HepG2 (cell line): ENCODE measurements at regions not wholly inside any gene's neighbourhood (a gene's known extent, or its start where the extent isn't known, plus 50 kb on each side); places are given as distances from the start of the nearest gene placed in this dataset.

Experiments
- ATAC-seq: fragments of 200-7000 bp; cut with Tn5 transposase; 3 replicates; pipeline ENCODE4 v1.9.1; 2020; ENCODE audit warnings: mild to moderate bottlenecking, moderate library complexity
- BruUV-seq: library from RNA; stranded (reverse); fragments of 400-500 nt; replicated peaks from 2 replicates; lab custom pipeline; 2021; lab: Mats Ljungman, UMichigan
- CTCF ChIA-PET: fragments of 300-600 bp; formaldehyde crosslinking; extraction: SDS; loops from one replicate; lab custom pipeline; 2021; ENCODE audit warnings: low total read pairs, inconsistent platforms, low intra/inter-chr PET ratio; lab: Yijun Ruan, JAX
- POLR2A ChIA-PET: fragments of 350-600 bp; sonication (Branson Sonifier 250); formaldehyde crosslinking; loops from one replicate; lab custom pipeline; 2020; ENCODE audit warnings: antibody characterized with exemption, inconsistent platforms; lab: Yijun Ruan, JAX
- DNase-seq: peaks from one replicate; pipeline ENCODE4 v3.0.0-alpha.2; 2015; ENCODE audit warnings: low spot score
- FAIRE-seq: peaks from 3 replicates; lab custom pipeline; 2011; peaks lifted over from hg19 to GRCh38; lab: Jason Lieb, UNC
- H2AFZ ChIP-seq: one replicate; pipeline ENCODE4 v1.6.1; 2011; ENCODE audit warnings: low read length, inconsistent platforms
- H3K27ac ChIP-seq: fragments of 300-600 bp; 3 replicates; pipeline ENCODE4 v1.8.0; 2011; ENCODE audit warnings: mixed run types, mild to moderate bottlenecking, mixed read lengths, low read length, inconsistent platforms; ENCODE audit not compliant: insufficient read depth; ENCODE audit errors: extremely low read length
- H3K27me3 ChIP-seq, 2 experiments: fragments of 200-600 bp in 1 of 2; 2 replicates in 1 of 2; 3 replicates in 1 of 2; pipeline versions ENCODE4 v1.6.0 to v1.8.0; 2011; ENCODE audit warnings: low read length in 2 of 2, mild to moderate bottlenecking in 2 of 2, moderate library complexity in 2 of 2, inconsistent platforms in 1 of 2; ENCODE audit not compliant: insufficient read depth in 2 of 2, control insufficient read depth in 1 of 2
- H3K36me3 ChIP-seq, 2 experiments: fragments of 200-600 bp in 1 of 2; replicated peaks in 1 of 2; 2 replicates in 1 of 2; 3 replicates in 1 of 2; pipeline versions ENCODE4 v1.5.1 to v1.8.0; 2011; ENCODE audit warnings: low read length in 2 of 2, inconsistent platforms in 1 of 2; ENCODE audit not compliant: insufficient read depth in 2 of 2, control insufficient read depth in 1 of 2
- H3K4me1 ChIP-seq: 2 replicates; pipeline ENCODE4 v1.5.1; 2012; ENCODE audit warnings: low read length, inconsistent platforms; ENCODE audit not compliant: insufficient read depth
- H3K4me2 ChIP-seq: 2 replicates; pipeline ENCODE4 v1.6.0; 2011; ENCODE audit warnings: low read depth, low read length, inconsistent platforms
- H3K4me3 ChIP-seq, 3 experiments: fragments of 200-600 bp in 1 of 3; sonication (generic), shearing (Covaris generic) in 1 of 3; replicated peaks in 1 of 3; 2 replicates each; pipeline ENCODE4 v1.5.1; 2011 to 2016; ENCODE audit warnings: low read length in 3 of 3, inconsistent platforms in 2 of 3, low read depth in 2 of 3, mild to moderate bottlenecking in 2 of 3, control low read depth in 1 of 3, mixed read lengths in 1 of 3; ENCODE audit not compliant: insufficient read depth in 1 of 3
- H3K79me2 ChIP-seq: one replicate; pipeline ENCODE4 v1.6.1; 2011; ENCODE audit warnings: low read length, inconsistent platforms; ENCODE audit not compliant: insufficient read depth
- H3K9ac ChIP-seq: 2 replicates; pipeline ENCODE4 v1.6.0; 2011; ENCODE audit warnings: mild to moderate bottlenecking, low read depth, low read length, inconsistent platforms; ENCODE audit not compliant: insufficient read depth
- H3K9me3 ChIP-seq: 2 replicates; pipeline ENCODE4 v1.5.1; 2012; ENCODE audit warnings: mild to moderate bottlenecking, low read length
- H4K20me1 ChIP-seq: 2 replicates; pipeline ENCODE4 v1.6.0; 2011; ENCODE audit warnings: inconsistent platforms, mild to moderate bottlenecking, low read length, moderate library complexity; ENCODE audit not compliant: insufficient read depth
- AHR ChIP-seq: IDR thresholded peaks from 2 replicates; pipeline ENCODE4 v1.6.1; 2018; ENCODE audit warnings: missing genetic modification reagents, missing compliant biosample characterization
- BCL6 ChIP-seq: IDR thresholded peaks from 2 replicates; pipeline ENCODE4 v1.6.1; 2016; ENCODE audit warnings: missing genetic modification reagents, missing compliant biosample characterization
- CENPBD1 ChIP-seq: sonication (generic); formaldehyde crosslinking; IDR thresholded peaks from 2 replicates; pipeline ENCODE4 v1.8.0; 2022; ENCODE audit warnings: missing genetic modification reagents, low read depth, mild to moderate bottlenecking, borderline replicate concordance
- CENPX ChIP-seq: sonication (generic); formaldehyde crosslinking; IDR thresholded peaks from 2 replicates; pipeline ENCODE4 v1.9.0; 2021; ENCODE audit warnings: mild to moderate bottlenecking, missing genetic modification reagents, moderate library complexity
- ELF1 ChIP-seq: sonication (generic); formaldehyde crosslinking; IDR thresholded peaks from 2 replicates; pipeline ENCODE4 v1.4.0; 2020; ENCODE audit warnings: missing genetic modification reagents
- KLF16 ChIP-seq, 2 experiments: sonication (generic) in 1 of 2; formaldehyde crosslinking in 1 of 2; IDR thresholded peaks; 2 replicates each; pipeline versions ENCODE4 v1.6.1 to v1.8.0; 2016 to 2023; ENCODE audit warnings: missing genetic modification reagents in 2 of 2, missing compliant biosample characterization in 1 of 2
- NFKBIZ ChIP-seq: IDR thresholded peaks from 2 replicates; pipeline ENCODE4 v1.6.1; 2018; ENCODE audit warnings: missing genetic modification reagents, missing compliant biosample characterization
- PHB2 ChIP-seq: fragments of 450-650 bp; IDR thresholded peaks from 2 replicates; pipeline ENCODE4 v1.6.1; 2018; ENCODE audit not compliant: partially characterized antibody
- PREB ChIP-seq: sonication (generic); formaldehyde crosslinking; IDR thresholded peaks from 2 replicates; pipeline ENCODE4 v1.4.0; 2020; ENCODE audit warnings: missing genetic modification reagents
- RFX5 ChIP-seq: IDR thresholded peaks from 2 replicates; pipeline ENCODE4 v1.6.1; 2011; ENCODE audit warnings: low read depth, low read length, improper control_type of control experiment
- SNAPC2 ChIP-seq: sonication (generic); formaldehyde crosslinking; IDR thresholded peaks from 2 replicates; pipeline ENCODE4 v1.8.1; 2022; ENCODE audit warnings: mild to moderate bottlenecking, missing genetic modification reagents
- SPEN ChIP-seq: sonication (generic); formaldehyde crosslinking; IDR thresholded peaks from 2 replicates; pipeline ENCODE4 v1.5.1; 2020; ENCODE audit warnings: low read depth, mild to moderate bottlenecking, missing genetic modification reagents
- ZNF234 ChIP-seq: sonication (generic); formaldehyde crosslinking; conservative IDR thresholded peaks from 2 replicates; pipeline ENCODE4 v1.5.1; 2020; ENCODE audit warnings: mild to moderate bottlenecking, missing genetic modification reagents
- ZNF383 ChIP-seq: sonication (generic); formaldehyde crosslinking; IDR thresholded peaks from 2 replicates; pipeline ENCODE4 v1.4.0; 2020; ENCODE audit warnings: missing genetic modification reagents, mild to moderate bottlenecking, borderline replicate concordance
- ZNF512 ChIP-seq: sonication (generic); formaldehyde crosslinking; IDR thresholded peaks from 2 replicates; pipeline ENCODE4 v1.4.0; 2020; ENCODE audit warnings: mild to moderate bottlenecking, missing genetic modification reagents
- ZNF670 ChIP-seq: sonication (generic); formaldehyde crosslinking; IDR thresholded peaks from 2 replicates; pipeline ENCODE4 v1.8.0; 2022; ENCODE audit warnings: mild to moderate bottlenecking, missing genetic modification reagents, borderline replicate concordance
- ZNF780A ChIP-seq: sonication (generic); formaldehyde crosslinking; IDR thresholded peaks from 2 replicates; pipeline ENCODE4 v1.8.0; 2022; ENCODE audit warnings: mild to moderate bottlenecking, missing genetic modification reagents, moderate library complexity
- WGBS: methylation state at CpG from one replicate; pipeline ENCODE4 v1.1.6; 2017; ENCODE audit warnings: low lambda C conversion rate; 5-methylcytosine and 5-hydroxymethylcytosine counted together
- in situ Hi-C: cut with HindIII; loops from 2 replicates; pipeline ENCODE4 v1.10.0; 2017; ENCODE audit warnings: low pct_unique_long_range_greater_than_20kb; ENCODE audit not compliant: extremely low pct_ligation_motif_present
- intact Hi-C: fragments of 100-400 bp; cut with micrococcal nuclease; formaldehyde crosslinking; loops from one replicate; pipeline ENCODE4 v1.10.0; 2022; ENCODE audit not compliant: unreplicated experiment
- TF ChIP-seq, protein P1 (sequence below): sonication (generic); formaldehyde crosslinking; IDR thresholded peaks from 2 replicates; pipeline ENCODE4 v1.4.0; 2020; ENCODE audit warnings: missing genetic modification reagents, borderline replicate concordance

DNA sequence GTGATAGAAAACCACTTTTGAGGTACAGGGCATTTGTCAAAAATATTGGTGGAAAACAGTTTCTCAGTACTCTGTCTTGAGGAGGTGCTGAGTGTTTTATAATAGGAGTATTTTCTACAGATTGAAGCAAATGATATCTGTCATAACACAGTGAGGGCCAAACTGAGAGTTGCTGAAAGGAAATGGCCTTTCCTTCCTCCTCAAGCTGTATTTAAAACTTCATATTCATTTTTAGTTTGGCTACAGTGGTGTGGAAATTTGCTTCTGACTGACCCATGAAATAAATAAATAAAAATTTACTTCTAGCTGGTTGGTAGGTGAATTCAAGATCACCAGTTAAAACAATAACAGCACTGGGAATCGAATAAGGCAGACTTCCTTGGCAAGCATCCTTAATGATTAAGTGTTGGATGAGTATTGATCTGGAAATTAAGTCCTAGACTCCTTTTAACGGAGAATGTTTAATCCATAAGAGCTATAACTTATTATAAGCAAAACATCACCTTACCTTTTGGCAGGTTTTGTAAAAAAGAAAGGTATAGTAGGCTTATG is 828.6 kb upstream of the CITED2 start:
- H3K36me3 ChIP-seq, result no peaks in the 10 kb centered on the region
- FAIRE-seq, result no peak
- no peak overlapping the region for H3K4me3 ChIP-seq
- no peak overlapping the region for H3K4me2 ChIP-seq
- ATAC-seq, result no peak
- no TSS peak for BruUV-seq
- 0% methylated on average over 2 of the region's 2 CpGs for WGBS
- H3K9ac ChIP-seq, result no peak overlapping the region
- CTCF ChIA-PET, result no interaction called here
- no peak for DNase-seq
- POLR2A ChIA-PET, result no interaction called here
- no peaks in the 10 kb centered on the region for H3K27me3 ChIP-seq
- no peak for TF ChIP-seq CENPBD1 (CRISPR knock-in tag)
- TF ChIP-seq ZNF780A (CRISPR knock-in tag), result no peak
- TF ChIP-seq, protein P1, sequence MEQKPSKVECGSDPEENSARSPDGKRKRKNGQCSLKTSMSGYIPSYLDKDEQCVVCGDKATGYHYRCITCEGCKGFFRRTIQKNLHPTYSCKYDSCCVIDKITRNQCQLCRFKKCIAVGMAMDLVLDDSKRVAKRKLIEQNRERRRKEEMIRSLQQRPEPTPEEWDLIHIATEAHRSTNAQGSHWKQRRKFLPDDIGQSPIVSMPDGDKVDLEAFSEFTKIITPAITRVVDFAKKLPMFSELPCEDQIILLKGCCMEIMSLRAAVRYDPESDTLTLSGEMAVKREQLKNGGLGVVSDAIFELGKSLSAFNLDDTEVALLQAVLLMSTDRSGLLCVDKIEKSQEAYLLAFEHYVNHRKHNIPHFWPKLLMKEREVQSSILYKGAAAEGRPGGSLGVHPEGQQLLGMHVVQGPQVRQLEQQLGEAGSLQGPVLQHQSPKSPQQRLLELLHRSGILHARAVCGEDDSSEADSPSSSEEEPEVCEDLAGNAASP (CRISPR knock-in tag), result no peak
- TF ChIP-seq SNAPC2 (CRISPR knock-in tag), result no peak
- TF ChIP-seq KLF16 (CRISPR knock-in tag; IDR thresholded peaks at IDR 0.05), result no peak
- no peak for TF ChIP-seq ZNF512 (CRISPR knock-in tag)
- TF ChIP-seq PHB2, result no peak
- TF ChIP-seq BCL6 (CRISPR knock-in tag), result no peak
- TF ChIP-seq SPEN (CRISPR knock-in tag), result no peak
- TF ChIP-seq PREB, result no peak
- TF ChIP-seq NFKBIZ, result no peak
- TF ChIP-seq AHR (CRISPR knock-in tag), result no peak
- no peak for TF ChIP-seq ZNF383 (CRISPR knock-in tag)
- no peak for TF ChIP-seq ELF1 (CRISPR knock-in tag)
- no peak for TF ChIP-seq CENPX (CRISPR knock-in tag)
- TF ChIP-seq RFX5, result no peak
- no peak for TF ChIP-seq ZNF670 (CRISPR knock-in tag)
- no peak for TF ChIP-seq ZNF234 (CRISPR knock-in tag)
- in situ Hi-C loops (no loop called here), intact Hi-C loops (no loop called here)
- H3K4me1 ChIP-seq, result no peaks in the 10 kb centered on the region
- H3K27ac ChIP-seq, result no peak overlapping the region
- no peaks in the 10 kb centered on the region for H3K79me2 ChIP-seq
- H3K9me3 ChIP-seq, result peaks cover 23% of the 10 kb centered on the region
- H4K20me1 ChIP-seq, result no peaks in the 10 kb centered on the region
- H2AFZ ChIP-seq, result no peak overlapping the region
